ENCODE measurements at regions not wholly inside any gene's neighbourhood (a gene's known extent, or its start where the extent isn't known, plus 50 kb on each side); places are given as distances from the start of the nearest gene placed in this dataset.

DNA sequence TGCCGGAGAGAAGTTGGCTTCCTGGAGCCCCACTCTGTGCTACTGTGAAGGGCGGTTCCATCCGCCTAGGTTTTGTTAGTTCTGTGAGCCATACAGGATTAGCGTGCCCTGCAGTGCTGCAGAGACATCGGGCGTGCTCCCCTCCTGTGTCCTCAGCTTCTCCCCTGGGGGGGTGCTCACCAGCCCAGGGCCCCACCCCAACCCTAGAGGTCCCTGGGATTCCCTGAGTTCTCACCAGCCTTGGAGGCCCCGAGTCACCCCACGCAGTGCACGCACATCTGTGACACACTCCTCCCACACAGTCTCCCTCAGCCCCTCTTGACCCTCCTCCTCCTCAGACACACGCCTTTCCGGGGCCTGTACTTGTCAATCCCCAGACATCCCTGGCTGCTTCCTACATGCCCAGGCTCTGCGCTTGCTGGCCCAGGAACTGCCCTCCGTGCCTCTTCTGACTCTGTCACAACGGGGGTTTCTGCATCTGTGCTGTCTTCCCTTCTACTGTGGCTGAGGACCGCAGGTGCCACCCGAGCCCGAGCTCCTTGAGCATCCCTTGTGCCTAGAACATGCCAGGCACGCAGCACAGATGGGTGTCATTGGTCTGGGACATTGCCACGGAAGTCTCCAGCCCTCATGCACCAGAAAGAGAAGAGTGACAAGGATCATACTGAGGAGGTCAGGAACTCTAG, 123.2 kb upstream of the RPS6KA2 start:
- no peak for TF ChIP-seq POLR2A (IDR thresholded peaks at IDR 0.05)
- TF ChIP-seq, protein P1, sequence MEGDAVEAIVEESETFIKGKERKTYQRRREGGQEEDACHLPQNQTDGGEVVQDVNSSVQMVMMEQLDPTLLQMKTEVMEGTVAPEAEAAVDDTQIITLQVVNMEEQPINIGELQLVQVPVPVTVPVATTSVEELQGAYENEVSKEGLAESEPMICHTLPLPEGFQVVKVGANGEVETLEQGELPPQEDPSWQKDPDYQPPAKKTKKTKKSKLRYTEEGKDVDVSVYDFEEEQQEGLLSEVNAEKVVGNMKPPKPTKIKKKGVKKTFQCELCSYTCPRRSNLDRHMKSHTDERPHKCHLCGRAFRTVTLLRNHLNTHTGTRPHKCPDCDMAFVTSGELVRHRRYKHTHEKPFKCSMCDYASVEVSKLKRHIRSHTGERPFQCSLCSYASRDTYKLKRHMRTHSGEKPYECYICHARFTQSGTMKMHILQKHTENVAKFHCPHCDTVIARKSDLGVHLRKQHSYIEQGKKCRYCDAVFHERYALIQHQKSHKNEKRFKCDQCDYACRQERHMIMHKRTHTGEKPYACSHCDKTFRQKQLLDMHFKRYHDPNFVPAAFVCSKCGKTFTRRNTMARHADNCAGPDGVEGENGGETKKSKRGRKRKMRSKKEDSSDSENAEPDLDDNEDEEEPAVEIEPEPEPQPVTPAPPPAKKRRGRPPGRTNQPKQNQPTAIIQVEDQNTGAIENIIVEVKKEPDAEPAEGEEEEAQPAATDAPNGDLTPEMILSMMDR (IDR thresholded peaks at IDR 0.05), result no peak
